Neuronal stem cell (in vitro differentiated cells): ENCODE measurements at regions not wholly inside any gene's neighbourhood (a gene's known extent, or its start where the extent isn't known, plus 50 kb on each side); places are given as distances from the start of the nearest gene placed in this dataset.

Experiments
- DNase-seq: peaks from one replicate; pipeline ENCODE4 v3.0.0-alpha.2; 2013; ENCODE audit warnings: low spot score
- H2AFZ ChIP-seq: one replicate; pipeline ENCODE4 v1.6.1; 2013; ENCODE audit warnings: mild to moderate bottlenecking, low read length, inconsistent platforms
- H2AK5ac ChIP-seq: 2 replicates; pipeline ENCODE4 v1.6.1; 2013; ENCODE audit warnings: low read depth, mild to moderate bottlenecking, inconsistent platforms, low read length, moderate library complexity, mixed read lengths
- H2BK120ac ChIP-seq: 2 replicates; pipeline ENCODE4 v1.6.1; 2013; ENCODE audit warnings: low read depth, mild to moderate bottlenecking, inconsistent platforms, low read length, moderate library complexity, mixed read lengths
- H2BK12ac ChIP-seq: one replicate; pipeline ENCODE4 v1.6.1; 2013; ENCODE audit warnings: low read length, inconsistent platforms
- H2BK15ac ChIP-seq: 2 replicates; pipeline ENCODE4 v1.6.1; 2013; ENCODE audit warnings: mild to moderate bottlenecking, low read length, inconsistent platforms, mixed read lengths
- H2BK5ac ChIP-seq: one replicate; pipeline ENCODE4 v1.6.1; 2013; ENCODE audit warnings: inconsistent platforms, mild to moderate bottlenecking, low read length, moderate library complexity
- H3K14ac ChIP-seq: one replicate; pipeline ENCODE4 v1.6.1; 2013; ENCODE audit warnings: low read length, inconsistent platforms
- H3K18ac ChIP-seq: 2 replicates; pipeline ENCODE4 v1.6.1; 2013; ENCODE audit warnings: low read length, inconsistent platforms
- H3K23ac ChIP-seq: 2 replicates; pipeline ENCODE4 v1.6.1; 2013; ENCODE audit warnings: low read depth, mild to moderate bottlenecking, mixed read lengths, low read length, inconsistent platforms; ENCODE audit not compliant: poor library complexity
- H3K27ac ChIP-seq: replicated peaks from 3 replicates; pipeline ENCODE4 v1.5.1; 2013; ENCODE audit warnings: low read length, inconsistent platforms
- H3K27me3 ChIP-seq, 3 experiments: 2 replicates each; pipeline ENCODE4 v1.6.1; 2013; ENCODE audit warnings: low read length in 3 of 3, mild to moderate bottlenecking in 2 of 3, inconsistent platforms in 1 of 3, low read depth in 1 of 3, mixed read lengths in 1 of 3, moderate library complexity in 1 of 3; ENCODE audit not compliant: control insufficient read depth in 3 of 3, insufficient read depth in 3 of 3
- H3K36me3 ChIP-seq, 2 donors: replicated peaks in 1 of 2; 2 replicates each; pipeline ENCODE4 v1.6.1; 2013; ENCODE audit warnings: low read length in 2 of 2; ENCODE audit not compliant: control insufficient read depth in 2 of 2, insufficient read depth in 2 of 2
- H3K4ac ChIP-seq: 2 replicates; pipeline ENCODE4 v1.6.1; 2013; ENCODE audit warnings: inconsistent platforms, mild to moderate bottlenecking, low read length, moderate library complexity
- H3K4me1 ChIP-seq, 2 donors: 1 replicate in 1 of 2; 2 replicates in 1 of 2; pipeline ENCODE4 v1.6.1; 2013; ENCODE audit warnings: low read length in 2 of 2, low read depth in 1 of 2; ENCODE audit not compliant: control insufficient read depth in 2 of 2, insufficient read depth in 1 of 2
- H3K4me2 ChIP-seq: one replicate; pipeline ENCODE4 v1.6.1; 2013; ENCODE audit warnings: mild to moderate bottlenecking, low read length, inconsistent platforms; ENCODE audit not compliant: insufficient read depth, poor library complexity, severe bottlenecking
- H3K4me3 ChIP-seq, 2 donors: 2 replicates each; pipeline ENCODE4 v1.5.1; 2013; ENCODE audit warnings: low read length in 2 of 2, mild to moderate bottlenecking in 2 of 2, inconsistent platforms in 1 of 2, moderate library complexity in 1 of 2
- H3K79me1 ChIP-seq: one replicate; pipeline ENCODE4 v1.6.1; 2013; ENCODE audit warnings: low read depth, mild to moderate bottlenecking, inconsistent platforms, low read length, moderate library complexity
- H3K9ac ChIP-seq: one replicate; pipeline ENCODE4 v1.6.1; 2013; ENCODE audit warnings: mild to moderate bottlenecking, low read depth, low read length, inconsistent platforms; ENCODE audit not compliant: poor library complexity
- H3K9me3 ChIP-seq, 2 donors: replicated peaks in 1 of 2; 2 replicates each; pipeline versions ENCODE3 to v1.6.1; 2013; ENCODE audit warnings: low read length in 2 of 2, mild to moderate bottlenecking in 2 of 2, inconsistent platforms in 1 of 2, low read depth in 1 of 2, mixed read lengths in 1 of 2, moderate library complexity in 1 of 2; ENCODE audit not compliant: control insufficient read depth in 2 of 2, insufficient read depth in 1 of 2
- H4K8ac ChIP-seq: one replicate; pipeline ENCODE4 v1.6.1; 2013; ENCODE audit warnings: low read depth, mild to moderate bottlenecking, inconsistent platforms, low read length, moderate library complexity
- H4K91ac ChIP-seq: one replicate; pipeline ENCODE4 v1.6.1; 2013; ENCODE audit warnings: low read length, low read depth, mild to moderate bottlenecking, inconsistent platforms; ENCODE audit not compliant: poor library complexity
- WGBS, 2 donors: extraction: QIAGEN DNeasy Blood & Tissue Kit; methylation state at CpG; one replicate each; pipeline ENCODE4 v1.1.7; 2013; ENCODE audit warnings: missing lambda C conversion rate in 2 of 2, mixed read lengths in 1 of 2; ENCODE audit not compliant: insufficient read length in 2 of 2, insufficient replicate concordance in 1 of 2; ENCODE audit errors: extremely low coverage in 2 of 2; 5-methylcytosine and 5-hydroxymethylcytosine counted together

GRCh38 chr3:65033576-65033975 is 345.8 kb upstream of the ADAMTS9 start:
- Histone ChIP-seq H4K91ac (no peak overlapping the region), H3K4ac (no peak overlapping the region), H3K9ac (no peak overlapping the region), H2BK5ac (no peak overlapping the region), H2AFZ (no peak overlapping the region), H3K14ac (no peak overlapping the region), H3K79me1 (no peaks in the 10 kb centered on the region), H3K4me3 (no peak overlapping the region), H3K23ac (no peak overlapping the region), H3K4me2 (no peak overlapping the region), H3K4me1 (no peaks in the 10 kb centered on the region), H3K9me3 (peaks cover 0 to 2% of the 10 kb centered on the region in 2 donors), H2BK120ac (no peak overlapping the region), H3K27me3 (no peaks in the 10 kb centered on the region), H3K18ac (no peak overlapping the region), H2AK5ac (no peak overlapping the region), H2BK12ac (no peak overlapping the region), H3K36me3 (no peaks in the 10 kb centered on the region), H3K27ac (no peak overlapping the region), H4K8ac (no peak overlapping the region), H2BK15ac (no peak overlapping the region)
- no CpG with 5 or more reads among the region's 2 CpGs for WGBS, 2 donors
- no peak for DNase-seq

GRCh38 chr3:65030847-65031463 is 343.2 kb upstream of the ADAMTS9 start:
- Histone ChIP-seq H3K27ac (no peak overlapping the region), H4K91ac (no peak overlapping the region), H4K8ac (no peak overlapping the region), H2BK12ac (no peak overlapping the region), H3K36me3 (no peaks in the 10 kb centered on the region), H3K14ac (no peak overlapping the region), H2BK15ac (no peak overlapping the region), H2BK5ac (no peak overlapping the region), H3K4me3 (no peak overlapping the region), H3K23ac (no peak overlapping the region), H3K9me3 (peaks cover 0 to 2% of the 10 kb centered on the region in 2 donors), H3K4me2 (no peak overlapping the region), H3K9ac (no peak overlapping the region), H2BK120ac (no peak overlapping the region), H3K18ac (no peak overlapping the region), H3K4ac (no peak overlapping the region), H2AK5ac (no peak overlapping the region), H2AFZ (no peak overlapping the region), H3K79me1 (no peaks in the 10 kb centered on the region), H3K4me1 (no peaks in the 10 kb centered on the region), H3K27me3 (no peaks in the 10 kb centered on the region)
- DNase-seq = no peak
- no CpG with 5 or more reads among the region's 3 CpGs for WGBS, 2 donors

- Histone ChIP-seq H3K14ac (no peak overlapping the region), H4K8ac (no peak overlapping the region), H3K23ac (no peak overlapping the region), H3K79me1 (no peaks in the 10 kb centered on the region), H2BK12ac (no peak overlapping the region), H3K9me3 (peaks cover 0 to 2% of the 10 kb centered on the region in 2 donors), H4K91ac (no peak overlapping the region), H3K4me1 (no peaks in the 10 kb centered on the region), H3K27me3 (no peaks in the 10 kb centered on the region), H3K36me3 (no peaks in the 10 kb centered on the region), H2AK5ac (no peak overlapping the region), H2BK120ac (no peak overlapping the region), H3K27ac (no peak overlapping the region), H2BK5ac (no peak overlapping the region), H3K18ac (no peak overlapping the region), H3K4me2 (no peak overlapping the region), H2AFZ (no peak overlapping the region), H3K4ac (no peak overlapping the region), H3K4me3 (no peak overlapping the region), H2BK15ac (no peak overlapping the region), H3K9ac (no peak overlapping the region)
- no CpG with 5 or more reads among the region's 4 CpGs for WGBS, 2 donors
- DNase-seq = no peak
Observed at GRCh38 chr3:65030014-65030627, 342.3 kb upstream of the ADAMTS9 start.

- WGBS, 2 donors = no CpG with 5 or more reads among the region's 2 CpGs
- H3K4me3 ChIP-seq = no peak overlapping the region
- no peak for DNase-seq
Observed at GRCh38 chr3:65029130-65029529, 341.3 kb upstream of the ADAMTS9 start.

More at GRCh38 chr3:65029130-65029529, 341.3 kb upstream of the ADAMTS9 start:
- Histone ChIP-seq H3K14ac (no peak overlapping the region), H3K4me2 (no peak overlapping the region), H2BK12ac (no peak overlapping the region), H3K4me1 (no peaks in the 10 kb centered on the region), H3K9ac (no peak overlapping the region), H2BK5ac (no peak overlapping the region), H3K18ac (no peak overlapping the region), H2AFZ (no peak overlapping the region), H2AK5ac (no peak overlapping the region), H3K27me3 (no peaks in the 10 kb centered on the region), H2BK15ac (no peak overlapping the region), H3K4ac (no peak overlapping the region), H3K27ac (no peak overlapping the region), H2BK120ac (no peak overlapping the region), H3K9me3 (peaks cover 0 to 2% of the 10 kb centered on the region in 2 donors), H3K23ac (no peak overlapping the region), H4K91ac (no peak overlapping the region), H3K79me1 (no peaks in the 10 kb centered on the region), H3K36me3 (no peaks in the 10 kb centered on the region), H4K8ac (no peak overlapping the region)
